ENCODE measurements at regions not wholly inside any gene's neighbourhood (a gene's known extent, or its start where the extent isn't known, plus 50 kb on each side); places are given as distances from the start of the nearest gene placed in this dataset.
"Not testable (repeated sequence)": the region's sequence is repeated elsewhere in the genome, so short reads cannot be mapped to it uniquely, and the experiment has no call there.

GRCh38 chr22:15816470-15816869 lies 126.6 kb downstream of the POTEH start:
- TF ChIP-seq CTCF, EP300, POLR2A (IDR thresholded peaks at IDR 0.05): not testable (repeated sequence)
